Prostate gland (tissue), 2 donors: ENCODE measurements at regions not wholly inside any gene's neighbourhood (a gene's known extent, or its start where the extent isn't known, plus 50 kb on each side); places are given as distances from the start of the nearest gene placed in this dataset.
"Not testable (repeated sequence)": the region's sequence is repeated elsewhere in the genome, so short reads cannot be mapped to it uniquely, and the experiment has no call there.

ENCODE experiments used
- DNase-seq: peaks from one replicate; pipeline ENCODE4 v3.0.0-alpha.2; 2019; ENCODE audit warnings: low spot score
- H3K27ac ChIP-seq, 2 donors: fragments of 200-600 bp; sonication (generic); 2 replicates each; pipeline ENCODE4 v1.5.1; 2017 to 2019
- H3K27me3 ChIP-seq: fragments of 200-600 bp; sonication (generic); replicated peaks from 2 replicates; pipeline ENCODE4 v1.5.1; 2019; ENCODE audit not compliant: insufficient read depth
- H3K36me3 ChIP-seq, 2 donors: fragments of 200-600 bp; sonication (generic); 1 replicate in 1 of 2; 2 replicates in 1 of 2; pipeline versions ENCODE4 v1.5.1 to v1.8.1; 2017 to 2019
- H3K4me1 ChIP-seq: fragments of 200-600 bp; sonication (generic); replicated peaks from 2 replicates; pipeline ENCODE4 v1.5.1; 2019
- H3K4me3 ChIP-seq, 2 donors: fragments of 200-600 bp; sonication (generic); 2 replicates each; pipeline ENCODE4 v1.5.1; 2017 to 2019
- H3K9me3 ChIP-seq: fragments of 200-600 bp; sonication (generic); 2 replicates; pipeline ENCODE4 v1.5.1; 2017
- CTCF ChIP-seq, 4 experiments: fragments of 200-600 bp in 2 of 4; fragments of 450-650 bp in 2 of 4; sonication (generic) in 2 of 4; IDR thresholded peaks; 1 replicate in 3 of 4; 2 replicates in 1 of 4; pipeline ENCODE4 v1.5.1; 2016 to 2019; ENCODE audit warnings: antibody characterized with exemption in 4 of 4, mild to moderate bottlenecking in 2 of 4, moderate library complexity in 2 of 4
- POLR2A ChIP-seq: fragments of 450-650 bp; IDR thresholded peaks from one replicate; pipeline ENCODE4 v1.6.1; 2016; ENCODE audit warnings: antibody characterized with exemption, mild to moderate bottlenecking
- POLR2AphosphoS5 ChIP-seq: sonication (generic); formaldehyde crosslinking; IDR thresholded peaks from one replicate; pipeline ENCODE4 v1.6.1; 2017; ENCODE audit warnings: antibody characterized with exemption
- WGBS: methylation state at CpG from one replicate; pipeline ENCODE4 v1.1.5; 2018; 5-methylcytosine and 5-hydroxymethylcytosine counted together
- intact Hi-C: fragments of 100-400 bp; cut with DNase I; formaldehyde crosslinking; loops from one replicate; pipeline ENCODE4 v1.14.2; 2022

GRCh38 chr7:50908628-50909290 lies 126.1 kb upstream of the GRB10 start:
- 58% methylated on average over 2 of the region's 2 CpGs for WGBS
- Histone ChIP-seq H3K4me1 (no peaks in the 10 kb centered on the region), H3K4me3 (no peak overlapping the region), H3K27me3 (no peaks in the 10 kb centered on the region), H3K36me3 (no peaks in the 10 kb centered on the region), H3K9me3 (no peaks in the 10 kb centered on the region), H3K27ac (no peak overlapping the region)
- DNase-seq, result no peak
- intact Hi-C loops, result no loop called here
- TF ChIP-seq CTCF (IDR thresholded peaks at IDR 0.05) (no peak), POLR2A (no peak), POLR2AphosphoS5 (no peak)

- H3K4me1 ChIP-seq, H3K36me3 ChIP-seq, H3K27ac ChIP-seq, H3K9me3 ChIP-seq, intact Hi-C loops, H3K4me3 ChIP-seq, H3K27me3 ChIP-seq, DNase-seq: not testable (repeated sequence)
- 82% methylated on average over 25 of the region's 31 CpGs for WGBS
These were observed 116.1 kb upstream of the GRB10 start for GRCh38 chr7:50898604-50899477.

- intact Hi-C loops, H3K27ac ChIP-seq, DNase-seq, H3K4me1 ChIP-seq, H3K36me3 ChIP-seq, H3K4me3 ChIP-seq, H3K27me3 ChIP-seq, H3K9me3 ChIP-seq: not testable (repeated sequence)
- 57% methylated on average over 6 of the region's 6 CpGs for WGBS
These were observed 104.4 kb upstream of the GRB10 start for GRCh38 chr7:50887061-50887460.

- no peak for DNase-seq
- intact Hi-C loops, result no loop called here
- 94% methylated on average over 4 of the region's 4 CpGs for WGBS
These were observed 89.7 kb upstream of the GRB10 start for GRCh38 chr7:50872437-50872836.

GRCh38 chr7:50869108-50869725 lies 86.5 kb upstream of the GRB10 start:
- TF ChIP-seq CTCF (IDR thresholded peaks at IDR 0.05) (no peak), POLR2AphosphoS5 (peak; percentile 43)
- Histone ChIP-seq H3K4me1 (no peaks in the 10 kb centered on the region), H3K4me3 (no peak overlapping the region), H3K9me3 (no peaks in the 10 kb centered on the region), H3K36me3 (no peaks in the 10 kb centered on the region), H3K27me3 (no peaks in the 10 kb centered on the region), H3K27ac (no peak overlapping the region)
- 23% methylated on average over 5 of the region's 5 CpGs for WGBS
- intact Hi-C loops, result no loop called here
- no peak for DNase-seq

More at GRCh38 chr7:50872437-50872836, 89.7 kb upstream of the GRB10 start:
- Histone ChIP-seq H3K27me3 (no peaks in the 10 kb centered on the region), H3K4me1 (no peaks in the 10 kb centered on the region), H3K9me3 (no peaks in the 10 kb centered on the region), H3K36me3 (no peaks in the 10 kb centered on the region), H3K27ac (no peak overlapping the region), H3K4me3 (no peak overlapping the region)
- TF ChIP-seq POLR2AphosphoS5 (no peak), POLR2A (no peak), CTCF (IDR thresholded peaks at IDR 0.05) (no peak)
